ENCODE measurements at regions not wholly inside any gene's neighbourhood (a gene's known extent, or its start where the extent isn't known, plus 50 kb on each side); places are given as distances from the start of the nearest gene placed in this dataset.

DNA sequence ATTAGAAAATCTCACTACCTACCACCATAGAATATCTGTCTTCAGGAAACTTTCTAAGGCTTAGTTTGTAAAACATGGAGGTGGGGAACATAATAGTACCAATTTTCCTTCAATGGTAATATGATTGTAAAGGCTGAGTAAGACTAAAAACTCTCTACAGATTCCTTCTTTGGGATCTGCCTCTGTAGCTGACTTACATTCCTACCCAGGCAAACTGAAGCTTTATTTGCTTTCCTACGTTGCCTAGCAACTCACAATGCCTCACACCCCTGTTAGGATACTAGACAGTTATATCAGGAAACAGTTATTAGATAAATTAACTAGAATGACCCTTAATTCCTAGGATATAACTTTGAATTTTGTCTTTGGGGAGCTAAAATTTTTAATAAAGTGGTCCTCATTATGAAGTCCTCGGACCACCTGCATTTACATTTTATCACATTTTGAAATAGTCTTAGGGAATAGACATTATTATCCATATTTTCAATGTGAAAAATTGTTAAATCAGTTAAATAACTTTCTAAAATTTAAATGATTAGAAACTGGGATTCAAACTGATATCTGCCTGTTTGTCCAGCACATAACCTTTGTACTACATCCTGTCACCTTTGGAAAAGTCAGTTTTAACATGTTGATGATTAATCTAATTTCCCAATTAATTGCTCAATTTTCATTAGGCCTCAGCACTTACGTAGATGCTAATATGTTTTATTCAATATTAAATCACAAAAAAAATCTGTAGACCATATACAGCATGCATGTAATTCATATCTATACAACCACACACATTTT, 591.4 kb downstream of the RNF144B start:
- Mint-ChIP-seq H3K36me3 (no peaks in the 10 kb centered on the region), H3K9me3 (peaks cover 0 to 4% (median 1%) of the 10 kb centered on the region in 7 donors), H3K4me3 (no peak overlapping the region), H3K27ac (no peak overlapping the region), H3K27me3 (ENCODE audit: low read depth in 3 of 3) (peaks cover 0 to 3% (median 0%) of the 10 kb centered on the region in 3 donors), H3K4me1 (no peaks in the 10 kb centered on the region)
- Histone ChIP-seq H3K9ac (ENCODE audit: insufficient read depth, low read length, poor library complexity, severe bottlenecking) (no peak overlapping the region), H3K36me3 (replicated peaks in 1 of 2; ENCODE audit: control insufficient read depth in 1 of 2, insufficient read depth in 2 of 2, low read length in 2 of 2) (no peaks in the 10 kb centered on the region), H3K4me3 (replicated peaks in 1 of 3; ENCODE audit: low read depth in 2 of 3, low read length in 3 of 3) (no peak overlapping the region), H3K27me3 (ENCODE audit: control insufficient read depth in 2 of 2, insufficient read depth in 2 of 2, low read length in 2 of 2) (no peaks in the 10 kb centered on the region), H3K4me1 (ENCODE audit: control insufficient read depth in 1 of 2, insufficient read depth in 2 of 2, low read length in 2 of 2) (no peaks in the 10 kb centered on the region), H3K4me2 (replicated peaks; ENCODE audit: extremely low read depth, low read length, poor library complexity, severe bottlenecking) (no peak overlapping the region), H2AFZ (ENCODE audit: insufficient read depth, low read depth, low read length, poor library complexity, severe bottlenecking) (no peak overlapping the region), H3K79me2 (ENCODE audit: insufficient read depth, low read length) (no peaks in the 10 kb centered on the region), H4K20me1 (ENCODE audit: insufficient read depth, low read length) (no peaks in the 10 kb centered on the region), H3K9me3 (replicated peaks in 1 of 2; ENCODE audit: control insufficient read depth in 1 of 2, insufficient read depth in 1 of 2, low read length in 2 of 2) (no peaks in the 10 kb centered on the region), H3K27ac (ENCODE audit: low read depth in 1 of 2, low read length in 2 of 2) (no peak overlapping the region)
- TF ChIP-seq CTCF (IDR thresholded peaks at IDR 0.05) = no peak
- no CpG with 5 or more reads among the region's 3 CpGs for WGBS (ENCODE audit: insufficient coverage)
- intact Hi-C loops (cut with micrococcal nuclease) = no loop called here
- DNase-seq = no peak

- Histone ChIP-seq H3K4me2 (replicated peaks; ENCODE audit: extremely low read depth, low read length, poor library complexity, severe bottlenecking) (no peak overlapping the region), H3K27me3 (ENCODE audit: control insufficient read depth in 2 of 2, insufficient read depth in 2 of 2, low read length in 2 of 2) (no peaks in the 10 kb centered on the region), H2AFZ (ENCODE audit: insufficient read depth, low read depth, low read length, poor library complexity, severe bottlenecking) (no peak overlapping the region), H3K79me2 (ENCODE audit: insufficient read depth, low read length) (no peaks in the 10 kb centered on the region), H3K4me1 (ENCODE audit: control insufficient read depth in 1 of 2, insufficient read depth in 2 of 2, low read length in 2 of 2) (no peaks in the 10 kb centered on the region), H3K9me3 (replicated peaks in 1 of 2; ENCODE audit: control insufficient read depth in 1 of 2, insufficient read depth in 1 of 2, low read length in 2 of 2) (no peaks in the 10 kb centered on the region), H3K27ac (ENCODE audit: low read depth in 1 of 2, low read length in 2 of 2) (no peak overlapping the region), H3K9ac (ENCODE audit: insufficient read depth, low read length, poor library complexity, severe bottlenecking) (no peak overlapping the region), H4K20me1 (ENCODE audit: insufficient read depth, low read length) (no peaks in the 10 kb centered on the region), H3K36me3 (replicated peaks in 1 of 2; ENCODE audit: control insufficient read depth in 1 of 2, insufficient read depth in 2 of 2, low read length in 2 of 2) (no peaks in the 10 kb centered on the region), H3K4me3 (replicated peaks in 1 of 3; ENCODE audit: low read depth in 2 of 3, low read length in 3 of 3) (no peak overlapping the region)
- H3K27me3 Mint-ChIP-seq (ENCODE audit: low read depth in 3 of 3) = peaks cover 0 to 3% (median 0%) of the 10 kb centered on the region in 3 donors
- no peak overlapping the region for H3K27ac Mint-ChIP-seq
- no peak overlapping the region for H3K4me3 Mint-ChIP-seq
- H3K9me3 Mint-ChIP-seq = no peaks in the 10 kb centered on the region
- intact Hi-C loops (cut with micrococcal nuclease) = no loop called here
- H3K36me3 Mint-ChIP-seq = no peaks in the 10 kb centered on the region
- no peak for DNase-seq
- no peak for TF ChIP-seq CTCF (IDR thresholded peaks at IDR 0.05)
- H3K4me1 Mint-ChIP-seq = no peaks in the 10 kb centered on the region
- WGBS (ENCODE audit: insufficient coverage) = 100% methylated on average over 1 of the region's 8 CpGs
Observed at GRCh38 chr6:18985061-18985460, 597.9 kb downstream of the RNF144B start.

Measured in CD14-positive monocyte (primary cell).